GM12872 (cell line): ENCODE measurements at regions not wholly inside any gene's neighbourhood (a gene's known extent, or its start where the extent isn't known, plus 50 kb on each side); places are given as distances from the start of the nearest gene placed in this dataset.

Source experiments
- TF ChIP-seq, protein P1 (sequence below): IDR thresholded peaks from 3 replicates; pipeline ENCODE4 v1.5.1; 2011; ENCODE audit warnings: low read depth, mild to moderate bottlenecking, low read length, moderate library complexity; ENCODE audit not compliant: insufficient read depth

DNA sequence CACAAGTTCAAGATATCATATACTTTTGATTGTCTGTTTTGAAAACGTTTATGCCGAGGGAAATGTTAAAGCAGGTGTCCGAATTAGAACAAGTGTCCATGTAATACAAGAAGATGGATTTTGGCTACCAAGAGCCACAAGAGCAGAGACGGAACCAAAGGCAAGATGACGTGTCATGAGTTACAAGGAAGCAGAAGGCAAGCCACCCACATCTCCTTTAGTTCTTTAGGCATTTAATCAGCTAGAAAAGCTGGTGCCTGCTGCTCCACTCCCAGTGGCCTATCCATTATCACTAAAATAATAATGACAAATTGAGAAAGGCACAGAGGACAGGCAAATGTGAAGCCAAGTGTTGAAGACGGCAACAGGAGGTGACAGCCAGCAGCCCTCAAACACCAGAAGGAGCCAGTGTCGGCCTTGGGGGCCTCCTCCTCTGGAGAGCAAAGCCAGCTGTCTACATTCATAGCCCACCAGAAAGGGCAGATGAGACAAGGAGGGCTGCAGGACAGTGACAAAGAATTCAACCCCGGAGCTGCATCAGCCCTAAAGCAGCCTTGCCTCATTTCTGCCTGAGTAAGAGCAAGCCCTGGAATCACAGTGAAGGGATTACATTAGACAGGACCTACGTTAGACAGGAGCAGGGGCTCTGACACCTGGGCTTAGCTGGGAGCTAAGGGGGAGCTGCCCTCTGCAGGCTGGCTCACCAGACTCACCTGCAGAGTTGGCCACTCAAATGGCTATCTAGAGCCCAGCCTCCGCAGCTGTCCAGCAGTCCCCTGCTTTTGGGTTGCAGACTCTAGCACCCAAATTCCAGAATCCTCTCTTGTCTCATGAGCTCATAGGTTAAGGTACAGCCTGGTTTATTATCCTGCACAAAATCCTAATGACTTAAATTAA lies 569.9 kb downstream of the UQCRFS1 start:
- TF ChIP-seq, protein P1, sequence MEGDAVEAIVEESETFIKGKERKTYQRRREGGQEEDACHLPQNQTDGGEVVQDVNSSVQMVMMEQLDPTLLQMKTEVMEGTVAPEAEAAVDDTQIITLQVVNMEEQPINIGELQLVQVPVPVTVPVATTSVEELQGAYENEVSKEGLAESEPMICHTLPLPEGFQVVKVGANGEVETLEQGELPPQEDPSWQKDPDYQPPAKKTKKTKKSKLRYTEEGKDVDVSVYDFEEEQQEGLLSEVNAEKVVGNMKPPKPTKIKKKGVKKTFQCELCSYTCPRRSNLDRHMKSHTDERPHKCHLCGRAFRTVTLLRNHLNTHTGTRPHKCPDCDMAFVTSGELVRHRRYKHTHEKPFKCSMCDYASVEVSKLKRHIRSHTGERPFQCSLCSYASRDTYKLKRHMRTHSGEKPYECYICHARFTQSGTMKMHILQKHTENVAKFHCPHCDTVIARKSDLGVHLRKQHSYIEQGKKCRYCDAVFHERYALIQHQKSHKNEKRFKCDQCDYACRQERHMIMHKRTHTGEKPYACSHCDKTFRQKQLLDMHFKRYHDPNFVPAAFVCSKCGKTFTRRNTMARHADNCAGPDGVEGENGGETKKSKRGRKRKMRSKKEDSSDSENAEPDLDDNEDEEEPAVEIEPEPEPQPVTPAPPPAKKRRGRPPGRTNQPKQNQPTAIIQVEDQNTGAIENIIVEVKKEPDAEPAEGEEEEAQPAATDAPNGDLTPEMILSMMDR = no peak

DNA sequence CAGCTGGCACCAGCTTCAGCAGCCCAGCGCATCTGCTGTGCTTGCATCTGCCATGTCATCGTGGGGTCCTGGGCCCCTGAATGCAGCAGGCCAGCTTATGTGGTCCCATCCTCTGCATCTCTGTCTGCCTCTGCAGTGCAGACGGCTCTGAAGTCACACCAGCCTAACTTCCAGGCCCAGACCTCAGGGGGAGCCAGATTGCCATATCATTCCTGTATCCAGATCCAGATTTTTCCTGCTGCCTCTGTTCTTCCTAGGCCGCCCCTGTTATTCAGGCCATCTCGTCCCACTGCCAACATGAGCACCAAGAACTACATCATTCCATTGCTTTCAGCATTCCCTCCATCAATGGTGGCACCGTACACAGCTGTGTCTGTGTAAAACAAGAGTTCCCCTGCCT lies 571.6 kb downstream of the UQCRFS1 start:
- TF ChIP-seq, protein P1 = no peak

DNA sequence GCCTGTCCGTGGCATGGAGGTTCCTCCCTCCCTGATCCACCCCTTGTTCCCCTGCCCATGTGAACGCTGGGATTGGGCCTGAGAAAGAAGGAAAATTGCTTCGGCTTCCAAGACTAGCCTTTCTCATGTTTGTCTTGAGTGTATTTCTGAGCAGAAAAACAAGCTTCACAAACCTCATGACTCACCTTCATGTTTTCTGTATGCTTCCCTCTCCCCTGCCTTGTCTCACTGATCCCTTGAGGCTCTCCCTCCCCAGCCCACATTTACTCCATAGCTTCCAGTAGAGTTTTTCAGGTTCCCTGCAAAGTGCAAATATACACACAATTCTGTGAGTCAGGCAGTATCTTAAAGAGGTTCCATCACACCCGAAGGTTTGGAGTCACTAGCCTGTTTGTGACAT lies 572.4 kb downstream of the UQCRFS1 start:
- TF ChIP-seq, protein P1 = no peak

DNA sequence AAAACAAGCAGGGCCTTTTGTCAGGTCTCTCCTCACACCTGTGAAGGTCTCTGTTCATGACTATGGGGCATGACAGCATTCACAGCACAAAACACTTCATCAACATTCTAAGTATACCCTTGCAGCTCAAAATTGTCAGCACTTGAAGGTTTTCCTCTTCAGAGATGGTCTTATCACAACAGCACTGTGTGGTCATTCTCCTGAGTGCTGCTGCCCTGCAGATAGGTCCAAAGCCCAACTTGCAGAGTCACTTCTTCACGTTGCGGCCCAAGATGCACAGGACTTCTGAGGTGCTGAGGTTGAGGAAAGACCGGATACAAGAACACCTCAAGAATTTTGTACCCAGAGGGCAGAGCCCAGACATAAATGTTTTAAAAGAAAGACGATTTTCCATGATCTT lies 574.5 kb downstream of the UQCRFS1 start:
- TF ChIP-seq, protein P1 = no peak

DNA sequence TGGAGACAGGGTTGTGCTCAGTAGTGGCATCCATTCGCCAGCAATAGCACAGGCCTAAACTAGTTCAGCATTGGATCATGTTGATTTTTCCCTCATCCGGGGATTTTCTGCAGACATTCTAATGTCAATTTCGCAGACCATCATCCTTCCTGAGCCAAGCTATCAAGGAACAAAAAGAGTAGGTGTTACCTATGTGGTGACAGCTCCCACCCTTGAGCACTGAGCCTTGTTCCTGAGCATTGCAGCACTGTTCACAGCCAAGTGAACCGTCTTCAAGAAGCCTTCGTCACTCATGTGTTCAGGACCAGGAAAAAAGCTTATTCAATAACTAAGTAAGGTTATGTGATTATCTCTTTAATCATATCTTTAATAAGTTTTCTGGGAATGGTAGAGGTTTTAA lies 576.2 kb downstream of the UQCRFS1 start:
- TF ChIP-seq, protein P1 = no peak

DNA sequence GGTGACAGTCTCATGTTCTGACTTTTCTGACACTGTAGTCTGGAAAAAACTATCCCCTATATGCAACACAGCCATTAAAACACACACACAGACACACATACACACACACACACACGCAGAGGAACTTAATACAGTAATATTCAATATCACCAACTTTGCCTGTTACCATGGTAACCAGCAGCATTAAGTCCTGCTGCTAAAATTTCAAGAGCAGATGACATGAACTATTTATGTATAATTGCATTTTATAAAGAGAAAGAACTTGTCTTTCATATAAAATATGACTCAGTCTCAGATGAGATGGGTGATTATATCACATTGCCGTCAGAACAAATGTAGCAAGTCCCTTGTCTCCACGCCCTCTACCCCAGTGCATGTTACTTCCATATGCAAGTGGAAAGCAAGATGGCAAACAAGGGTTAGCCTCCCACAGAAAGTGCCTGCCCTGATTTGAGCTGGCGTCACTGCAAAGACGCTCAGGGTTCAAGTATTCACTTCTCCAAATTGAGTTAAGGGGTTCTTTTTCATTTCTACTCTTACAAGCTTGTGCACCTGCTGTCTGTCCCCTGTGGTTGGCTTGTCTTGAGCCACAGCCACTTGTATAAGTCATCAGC lies 576.8 kb downstream of the UQCRFS1 start:
- TF ChIP-seq, protein P1 = no peak

DNA sequence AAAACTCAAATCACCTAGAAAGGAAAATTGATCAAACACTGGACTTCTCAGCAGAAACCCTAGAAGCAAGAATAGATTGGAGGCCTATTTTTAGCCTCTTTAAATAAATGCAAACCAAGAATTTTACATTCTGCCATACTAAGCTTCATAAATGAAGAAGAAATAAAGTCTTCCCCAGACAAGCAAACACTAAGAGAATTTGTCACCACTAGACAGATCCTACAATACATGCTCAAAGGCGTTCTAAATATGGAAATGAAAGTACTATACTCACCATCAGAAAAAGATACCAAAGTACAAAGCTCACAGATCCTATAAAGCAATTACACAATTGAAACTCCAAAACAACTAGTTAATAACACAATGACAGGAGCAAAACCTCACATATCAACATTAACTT lies 578.1 kb downstream of the UQCRFS1 start:
- TF ChIP-seq, protein P1 = no peak
